Trophoblast cell (in vitro differentiated cells and primary cell): ENCODE measurements at regions not wholly inside any gene's neighbourhood (a gene's known extent, or its start where the extent isn't known, plus 50 kb on each side); places are given as distances from the start of the nearest gene placed in this dataset.

Experiments used
- DNase-seq, 2 donors: peaks; one replicate each; pipeline ENCODE4 v3.0.0-alpha.2; 2016
- H2AFZ ChIP-seq: 2 replicates; pipeline ENCODE4 v1.6.1; 2013; ENCODE audit warnings: low read length, moderate library complexity, mild to moderate bottlenecking; ENCODE audit not compliant: insufficient read depth, poor library complexity
- H2AK5ac ChIP-seq: 2 replicates; pipeline ENCODE4 v1.6.1; 2013; ENCODE audit warnings: mild to moderate bottlenecking, low read length
- H2BK120ac ChIP-seq: 2 replicates; pipeline ENCODE4 v1.6.1; 2013; ENCODE audit warnings: low read length, mild to moderate bottlenecking, moderate library complexity; ENCODE audit not compliant: insufficient read depth, poor library complexity
- H2BK12ac ChIP-seq: 2 replicates; pipeline ENCODE4 v1.6.1; 2013; ENCODE audit warnings: mild to moderate bottlenecking, low read length, moderate library complexity
- H2BK5ac ChIP-seq: 2 replicates; pipeline ENCODE4 v1.6.1; 2013; ENCODE audit warnings: low read length, low read depth, moderate library complexity, mild to moderate bottlenecking; ENCODE audit not compliant: poor library complexity
- H3K14ac ChIP-seq: 2 replicates; pipeline ENCODE4 v1.6.1; 2013; ENCODE audit warnings: mild to moderate bottlenecking, low read length
- H3K18ac ChIP-seq: 2 replicates; pipeline ENCODE4 v1.6.1; 2013; ENCODE audit warnings: mild to moderate bottlenecking, low read length
- H3K23ac ChIP-seq: 2 replicates; pipeline ENCODE4 v1.6.1; 2013; ENCODE audit warnings: low read length
- H3K27ac ChIP-seq: 2 replicates; pipeline ENCODE4 v1.5.1; 2013; ENCODE audit warnings: low read depth, mild to moderate bottlenecking, inconsistent platforms, low read length, moderate library complexity
- H3K27me3 ChIP-seq: 2 replicates; pipeline ENCODE4 v1.6.1; 2013; ENCODE audit warnings: inconsistent platforms, mild to moderate bottlenecking, low read length, moderate library complexity; ENCODE audit not compliant: insufficient read depth
- H3K36me3 ChIP-seq, 2 experiments: 1 replicate in 1 of 2; 2 replicates in 1 of 2; pipeline ENCODE4 v1.6.1; 2013; ENCODE audit warnings: low read length in 2 of 2, mild to moderate bottlenecking in 2 of 2, moderate library complexity in 1 of 2; ENCODE audit not compliant: insufficient read depth in 2 of 2, control insufficient read depth in 1 of 2
- H3K4ac ChIP-seq: 2 replicates; pipeline ENCODE4 v1.6.1; 2013; ENCODE audit warnings: low read depth, mild to moderate bottlenecking, low read length, moderate library complexity
- H3K4me1 ChIP-seq, 2 experiments: 1 replicate in 1 of 2; 2 replicates in 1 of 2; pipeline ENCODE4 v1.6.1; 2013; ENCODE audit warnings: low read length in 2 of 2, mild to moderate bottlenecking in 2 of 2, moderate library complexity in 1 of 2; ENCODE audit not compliant: insufficient read depth in 2 of 2, control insufficient read depth in 1 of 2
- H3K4me2 ChIP-seq: 2 replicates; pipeline ENCODE4 v1.6.1; 2013; ENCODE audit warnings: inconsistent platforms, mild to moderate bottlenecking, low read length, moderate library complexity
- H3K4me3 ChIP-seq: 2 replicates; pipeline ENCODE4 v1.5.1; 2013; ENCODE audit warnings: mild to moderate bottlenecking, low read depth, low read length, inconsistent platforms
- H3K79me1 ChIP-seq: one replicate; pipeline ENCODE4 v1.6.1; 2013; ENCODE audit warnings: low read length
- H3K79me2 ChIP-seq: 2 replicates; pipeline ENCODE4 v1.6.1; 2013; ENCODE audit warnings: low read length, mild to moderate bottlenecking; ENCODE audit not compliant: control insufficient read depth, insufficient read depth, poor library complexity
- H3K9ac ChIP-seq: 2 replicates; pipeline ENCODE4 v1.6.1; 2013; ENCODE audit warnings: mild to moderate bottlenecking, low read length
- H3K9me3 ChIP-seq: 2 replicates; pipeline ENCODE4 v1.6.1; 2013; ENCODE audit warnings: low read depth, mild to moderate bottlenecking, control low read depth, inconsistent platforms, low read length; ENCODE audit not compliant: insufficient read depth
- H4K12ac ChIP-seq: 2 replicates; pipeline ENCODE4 v1.6.1; 2013; ENCODE audit warnings: low read depth, mild to moderate bottlenecking, low read length, moderate library complexity
- H4K8ac ChIP-seq: 2 replicates; pipeline ENCODE4 v1.6.1; 2013; ENCODE audit warnings: low read depth, mild to moderate bottlenecking, low read length, moderate library complexity
- H4K91ac ChIP-seq: one replicate; pipeline ENCODE4 v1.6.1; 2013; ENCODE audit warnings: low read depth, mild to moderate bottlenecking, low read length, moderate library complexity
- WGBS: extraction: QIAGEN DNeasy Blood & Tissue Kit; methylation state at CpG from one replicate; pipeline ENCODE4 v1.1.7; 2013; ENCODE audit warnings: missing lambda C conversion rate; ENCODE audit not compliant: insufficient read length, insufficient coverage; ENCODE audit errors: extremely low coverage; 5-methylcytosine and 5-hydroxymethylcytosine counted together

DNA sequence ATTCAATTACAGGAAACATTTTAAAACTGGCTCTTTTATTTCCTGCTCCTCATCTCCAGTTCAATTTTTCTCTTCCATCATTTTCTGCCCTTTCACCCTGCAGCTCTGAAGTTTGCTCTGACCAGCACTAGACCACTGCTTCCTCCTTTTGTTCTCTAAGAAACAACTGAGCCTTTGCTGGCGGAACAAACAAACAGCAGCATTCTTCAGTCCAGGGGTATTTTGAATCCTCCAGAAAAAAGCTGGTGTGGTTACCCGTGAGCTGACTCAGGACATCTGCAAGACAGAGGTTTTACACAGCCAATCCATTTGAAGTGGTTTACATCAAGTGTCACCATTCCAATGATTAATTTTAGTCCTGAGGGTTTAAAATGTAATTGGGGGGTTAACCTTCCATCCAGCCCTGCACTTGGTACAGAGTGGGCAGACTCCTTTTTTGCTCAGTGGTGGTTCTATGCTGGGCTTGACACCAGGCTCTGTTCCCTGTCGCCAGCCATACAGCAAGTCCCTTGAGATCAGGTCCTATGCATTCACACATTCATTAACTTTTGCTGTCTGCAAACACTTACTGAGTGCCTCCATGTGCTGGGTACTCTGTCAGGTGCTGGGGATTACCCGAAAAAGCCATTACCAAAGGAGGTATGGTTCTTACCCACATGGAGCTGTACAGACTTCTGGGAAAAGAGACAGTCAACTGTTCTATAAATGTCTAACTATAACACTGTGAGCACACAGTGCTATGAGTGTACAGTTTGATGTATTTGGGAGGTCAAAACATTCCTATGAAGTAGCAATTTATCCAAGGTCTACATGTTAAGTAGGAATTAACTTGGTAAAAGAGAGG is 909.4 kb upstream of the GYPC start:
- H2BK12ac ChIP-seq, result no peak overlapping the region
- no peak overlapping the region for H4K12ac ChIP-seq
- H3K14ac ChIP-seq, result peak overlapping the region; percentile 18
- H3K4me1 ChIP-seq, result peaks cover 5% of the 10 kb centered on the region in 2 experiments
- no peak overlapping the region for H2AK5ac ChIP-seq
- no peak overlapping the region for H3K4me2 ChIP-seq
- no peaks in the 10 kb centered on the region for H3K9me3 ChIP-seq
- H4K91ac ChIP-seq, result peak overlapping the region; percentile 41
- H3K36me3 ChIP-seq, result no peaks in the 10 kb centered on the region
- no peaks in the 10 kb centered on the region for H3K79me2 ChIP-seq
- H3K4ac ChIP-seq, result no peak overlapping the region
- peak overlapping the region; percentile 21 for H2BK120ac ChIP-seq
- WGBS, result no CpG with 5 or more reads among the region's 4 CpGs
- no peak overlapping the region for H3K9ac ChIP-seq
- H4K8ac ChIP-seq, result no peak overlapping the region
- H2AFZ ChIP-seq, result no peak overlapping the region
- H3K27me3 ChIP-seq, result no peaks in the 10 kb centered on the region
- no peak overlapping the region for H3K18ac ChIP-seq
- peak overlapping the region; percentile 56 for H3K27ac ChIP-seq
- peak overlapping the region; percentile 31 for H2BK5ac ChIP-seq
- H3K79me1 ChIP-seq, result peaks cover 8% of the 10 kb centered on the region
- no peak for DNase-seq
- no peak overlapping the region for H3K4me3 ChIP-seq
- H3K23ac ChIP-seq, result no peak overlapping the region

DNA sequence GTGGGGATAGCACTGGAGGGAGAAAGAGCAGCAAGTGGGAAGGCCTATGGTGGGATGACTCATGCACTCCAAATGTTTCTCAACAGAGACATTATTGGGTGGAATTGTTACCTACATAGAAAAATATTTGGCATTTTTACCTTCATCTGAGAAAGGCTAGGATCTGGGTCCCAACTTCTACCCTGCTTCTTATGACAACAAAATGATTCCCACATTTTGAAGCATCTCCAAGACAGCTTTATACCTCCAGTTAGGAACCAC is 908.9 kb upstream of the GYPC start:
- peak in 1 of 2 donors; percentile 46 for DNase-seq
- peaks cover 8% of the 10 kb centered on the region for H3K79me1 ChIP-seq
- H4K91ac ChIP-seq, result no peak overlapping the region
- H4K12ac ChIP-seq, result no peak overlapping the region
- H2BK12ac ChIP-seq, result no peak overlapping the region
- no peaks in the 10 kb centered on the region for H3K36me3 ChIP-seq
- peak overlapping the region; percentile 56 for H3K27ac ChIP-seq
- H3K9me3 ChIP-seq, result no peaks in the 10 kb centered on the region
- H3K4ac ChIP-seq, result no peak overlapping the region
- H3K23ac ChIP-seq, result no peak overlapping the region
- no peak overlapping the region for H3K9ac ChIP-seq
- H3K18ac ChIP-seq, result no peak overlapping the region
- no peak overlapping the region for H3K14ac ChIP-seq
- H2BK120ac ChIP-seq, result peak overlapping the region; percentile 21
- H3K4me3 ChIP-seq, result no peak overlapping the region
- no peak overlapping the region for H2BK5ac ChIP-seq
- no peaks in the 10 kb centered on the region for H3K27me3 ChIP-seq
- no peak overlapping the region for H3K4me2 ChIP-seq
- no peak overlapping the region for H2AFZ ChIP-seq
- H3K79me2 ChIP-seq, result no peaks in the 10 kb centered on the region
- no peak overlapping the region for H2AK5ac ChIP-seq
- H3K4me1 ChIP-seq, result peaks cover 5% of the 10 kb centered on the region in 2 experiments
- H4K8ac ChIP-seq, result no peak overlapping the region

DNA sequence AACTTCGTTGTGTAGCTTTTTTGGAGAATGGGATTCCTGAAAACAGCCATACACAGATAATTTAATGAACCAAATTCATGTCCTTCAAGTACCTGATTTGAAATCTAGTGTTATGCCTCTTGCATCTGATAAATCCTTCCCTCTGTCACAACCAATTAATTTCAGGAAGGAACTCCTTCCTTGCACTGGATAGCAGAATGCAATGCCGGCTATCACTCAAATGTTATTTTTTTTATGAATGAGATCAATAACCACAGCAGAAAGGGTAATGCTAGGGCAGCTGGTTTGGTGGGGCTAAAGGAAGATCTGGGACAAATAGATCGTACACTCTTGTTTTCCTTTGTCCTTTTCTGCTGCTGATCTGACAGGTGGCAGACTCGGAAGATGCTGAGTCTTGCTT is 899.5 kb upstream of the GYPC start:
- peaks cover 0 to 5% of the 10 kb centered on the region in 2 experiments for H3K4me1 ChIP-seq
- H4K8ac ChIP-seq, result no peak overlapping the region
- no peak overlapping the region for H3K4me2 ChIP-seq
- H3K9ac ChIP-seq, result no peak overlapping the region
- H3K4ac ChIP-seq, result no peak overlapping the region
- no peak overlapping the region for H4K12ac ChIP-seq
- H2BK12ac ChIP-seq, result no peak overlapping the region
- no peaks in the 10 kb centered on the region for H3K27me3 ChIP-seq
- no peaks in the 10 kb centered on the region for H3K79me2 ChIP-seq
- no peaks in the 10 kb centered on the region for H3K36me3 ChIP-seq
- no peak overlapping the region for H3K4me3 ChIP-seq
- no peak overlapping the region for H4K91ac ChIP-seq
- no peaks in the 10 kb centered on the region for H3K9me3 ChIP-seq
- no peak overlapping the region for H3K27ac ChIP-seq
- H2AK5ac ChIP-seq, result no peak overlapping the region
- DNase-seq, result no peak
- no peak overlapping the region for H2BK120ac ChIP-seq
- no peaks in the 10 kb centered on the region for H3K79me1 ChIP-seq
- WGBS, result no CpG with 5 or more reads among the region's 4 CpGs
- H2BK5ac ChIP-seq, result no peak overlapping the region
- no peak overlapping the region for H3K23ac ChIP-seq
- H3K14ac ChIP-seq, result no peak overlapping the region
- no peak overlapping the region for H3K18ac ChIP-seq
- H2AFZ ChIP-seq, result no peak overlapping the region

DNA sequence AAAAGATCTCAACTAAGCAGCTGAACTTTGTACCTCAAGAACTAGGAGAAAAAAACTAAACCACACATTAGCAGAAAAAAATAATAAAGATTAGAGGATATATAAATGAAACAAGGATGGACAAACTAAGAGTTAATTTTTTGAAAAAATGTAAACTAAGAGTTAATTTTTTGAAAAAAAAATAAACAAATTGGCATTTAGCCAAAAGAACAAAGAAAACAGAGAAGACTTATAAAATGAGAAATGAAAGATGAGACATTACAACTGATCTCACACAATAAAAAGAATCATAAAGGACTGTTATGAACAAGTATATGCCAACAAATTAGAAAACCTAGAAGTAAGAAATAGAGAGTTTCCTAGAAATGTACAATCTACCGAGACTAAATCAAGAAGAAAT is 859.2 kb upstream of the GYPC start:
- Histone ChIP-seq H3K4ac (no peak overlapping the region), H2BK5ac (no peak overlapping the region), H4K91ac (no peak overlapping the region), H2BK12ac (no peak overlapping the region), H2BK120ac (no peak overlapping the region), H3K4me2 (no peak overlapping the region), H3K27me3 (no peaks in the 10 kb centered on the region), H3K79me1 (no peaks in the 10 kb centered on the region), H3K14ac (no peak overlapping the region), H2AFZ (no peak overlapping the region), H2AK5ac (no peak overlapping the region), H4K8ac (no peak overlapping the region), H3K4me1 (no peaks in the 10 kb centered on the region), H3K27ac (no peak overlapping the region), H3K9ac (no peak overlapping the region), H3K18ac (no peak overlapping the region), H3K79me2 (no peaks in the 10 kb centered on the region), H3K4me3 (no peak overlapping the region), H3K36me3 (no peaks in the 10 kb centered on the region), H3K9me3 (no peaks in the 10 kb centered on the region), H4K12ac (no peak overlapping the region), H3K23ac (no peak overlapping the region)
- no CpG with 5 or more reads among the region's 1 CpG for WGBS
- no peak for DNase-seq
